ENCODE measurements at regions not wholly inside any gene's neighbourhood (a gene's known extent, or its start where the extent isn't known, plus 50 kb on each side); places are given as distances from the start of the nearest gene placed in this dataset.
"Not testable (repeated sequence)": the region's sequence is repeated elsewhere in the genome, so short reads cannot be mapped to it uniquely, and the experiment has no call there.

GRCh38 chr12:92385296-92385695, 239.7 kb upstream of the BTG1 start:
- DNase-seq, result no peak

- no peak for DNase-seq
These were observed 238.9 kb upstream of the BTG1 start for GRCh38 chr12:92384571-92384970.

DNA sequence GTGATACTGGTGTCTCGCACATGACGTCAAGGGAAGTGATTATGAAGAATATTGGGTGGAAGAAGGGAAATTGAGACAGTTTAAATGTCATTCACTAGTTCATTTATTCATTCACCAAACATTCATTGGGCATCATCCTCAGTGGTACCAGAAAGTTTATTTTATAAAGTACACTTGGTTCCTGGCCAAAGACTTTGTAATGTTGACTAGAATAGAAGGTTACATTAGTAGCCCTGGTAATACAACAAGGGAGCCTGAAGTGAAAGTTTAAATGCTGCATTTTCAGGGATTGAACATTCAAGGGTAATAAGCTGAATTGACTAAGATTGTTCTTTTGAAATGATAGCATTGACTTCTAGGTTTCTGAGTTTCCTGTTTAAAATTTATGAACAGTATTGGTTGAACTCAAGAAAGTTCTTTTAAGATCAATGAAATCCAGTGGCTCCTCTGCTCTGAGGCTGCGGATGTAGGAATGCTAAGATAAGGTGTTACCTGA, 236.8 kb upstream of the BTG1 start:
- DNase-seq, result no peak

DNA sequence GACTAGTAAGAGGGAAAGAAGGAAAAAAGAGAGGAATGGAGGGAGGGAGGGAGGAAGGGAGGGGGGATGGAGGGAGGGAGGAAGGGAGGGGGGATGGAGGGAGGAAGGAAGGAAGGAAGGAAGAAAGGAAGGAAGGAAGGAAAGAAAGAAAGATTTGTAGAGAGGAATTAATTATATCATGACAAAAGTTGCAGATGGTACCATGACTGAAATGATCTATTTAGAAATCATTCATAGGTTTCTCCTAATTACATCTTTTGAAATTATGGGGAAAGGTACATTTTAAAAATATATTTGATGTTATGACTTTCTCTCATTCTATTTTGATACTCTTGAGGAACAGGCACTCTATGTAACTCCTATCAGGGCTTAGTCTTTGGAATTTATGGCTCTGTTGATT, 236.2 kb upstream of the BTG1 start:
- DNase-seq, result no peak

DNA sequence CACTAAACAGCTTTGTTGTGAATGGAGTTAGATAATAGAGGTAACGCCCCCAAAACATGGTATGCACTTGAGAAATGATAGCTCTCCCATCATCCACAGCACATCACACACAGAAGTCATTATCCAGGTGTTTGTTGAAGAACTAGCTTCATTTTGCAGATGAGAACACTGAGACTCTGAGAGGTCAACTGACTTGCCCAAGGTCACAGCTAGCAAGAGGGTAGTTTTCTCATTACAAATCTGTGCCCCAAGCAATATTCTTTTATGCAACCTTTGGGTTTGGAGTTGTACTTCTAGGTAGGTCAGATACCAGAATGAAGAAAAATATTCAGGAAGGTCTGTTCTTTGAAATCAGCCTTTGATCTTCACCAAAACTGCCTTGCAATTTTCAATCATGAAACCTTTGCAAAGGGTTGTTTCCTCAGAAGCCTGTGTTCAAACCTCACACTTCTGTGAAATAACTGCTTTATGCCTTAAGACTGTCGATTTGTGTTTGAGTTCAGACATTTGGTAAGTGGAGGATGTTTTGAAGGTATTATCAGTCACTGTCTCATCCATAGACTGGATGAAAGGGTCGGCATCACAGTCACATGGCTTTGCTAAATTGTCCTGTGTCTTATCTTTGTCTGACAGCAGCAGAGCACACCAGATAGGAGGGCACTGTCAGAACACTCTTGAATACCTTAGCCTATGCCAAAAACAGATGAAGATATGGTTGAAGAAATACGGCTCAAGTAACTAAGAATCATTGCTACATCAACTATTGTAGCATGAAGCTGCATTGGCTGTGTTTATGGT, 233.2 kb upstream of the BTG1 start:
- no peak for DNase-seq

- not testable (repeated sequence) for DNase-seq
These were observed 229.9 kb upstream of the BTG1 start for GRCh38 chr12:92375504-92375903.

- DNase-seq, result no peak
These were observed 225.2 kb upstream of the BTG1 start for GRCh38 chr12:92370828-92371227.

- no peak for DNase-seq
These were observed 224.0 kb upstream of the BTG1 start for GRCh38 chr12:92369636-92370035.

DNA sequence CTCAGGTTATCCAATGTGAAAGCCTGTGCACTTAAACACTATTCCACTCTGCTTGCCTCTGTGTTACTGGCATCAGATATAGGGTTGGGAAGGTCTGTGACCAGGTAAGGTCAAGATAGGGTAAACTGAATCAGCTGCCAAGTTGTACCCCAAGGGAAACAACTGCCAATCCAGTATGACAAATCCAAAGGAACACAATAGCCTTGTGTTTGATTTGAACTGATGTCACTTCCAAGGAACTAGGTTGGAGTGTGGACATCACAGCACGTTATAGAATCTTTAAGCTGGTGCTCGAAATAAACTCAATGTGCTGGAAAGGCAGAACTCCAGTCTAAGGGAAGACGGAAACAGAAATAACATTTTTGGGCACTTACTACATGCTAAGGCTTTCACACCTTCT, 223.4 kb upstream of the BTG1 start:
- DNase-seq, result no peak

- DNase-seq, result no peak
These were observed 220.2 kb upstream of the BTG1 start for GRCh38 chr12:92365836-92366235.

DNA sequence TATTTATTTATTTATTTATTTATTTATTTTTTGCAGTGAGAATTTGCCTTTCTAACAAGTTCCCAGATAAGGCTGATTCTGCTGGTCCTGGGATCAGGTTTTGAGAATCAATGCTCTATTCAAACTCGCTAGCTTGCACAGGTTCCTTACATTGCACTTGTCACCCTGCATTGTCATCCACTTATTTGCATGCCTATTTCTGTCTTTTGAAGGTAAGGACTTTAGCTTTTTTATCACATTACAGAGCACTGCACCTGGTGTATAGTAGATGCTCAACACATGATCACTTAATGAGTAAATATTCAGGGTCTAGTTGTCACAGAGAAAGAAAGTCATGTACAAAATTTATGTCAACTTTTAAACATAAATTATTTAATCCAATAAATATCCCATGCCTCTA, 219.7 kb upstream of the BTG1 start:
- no peak for DNase-seq

DNA sequence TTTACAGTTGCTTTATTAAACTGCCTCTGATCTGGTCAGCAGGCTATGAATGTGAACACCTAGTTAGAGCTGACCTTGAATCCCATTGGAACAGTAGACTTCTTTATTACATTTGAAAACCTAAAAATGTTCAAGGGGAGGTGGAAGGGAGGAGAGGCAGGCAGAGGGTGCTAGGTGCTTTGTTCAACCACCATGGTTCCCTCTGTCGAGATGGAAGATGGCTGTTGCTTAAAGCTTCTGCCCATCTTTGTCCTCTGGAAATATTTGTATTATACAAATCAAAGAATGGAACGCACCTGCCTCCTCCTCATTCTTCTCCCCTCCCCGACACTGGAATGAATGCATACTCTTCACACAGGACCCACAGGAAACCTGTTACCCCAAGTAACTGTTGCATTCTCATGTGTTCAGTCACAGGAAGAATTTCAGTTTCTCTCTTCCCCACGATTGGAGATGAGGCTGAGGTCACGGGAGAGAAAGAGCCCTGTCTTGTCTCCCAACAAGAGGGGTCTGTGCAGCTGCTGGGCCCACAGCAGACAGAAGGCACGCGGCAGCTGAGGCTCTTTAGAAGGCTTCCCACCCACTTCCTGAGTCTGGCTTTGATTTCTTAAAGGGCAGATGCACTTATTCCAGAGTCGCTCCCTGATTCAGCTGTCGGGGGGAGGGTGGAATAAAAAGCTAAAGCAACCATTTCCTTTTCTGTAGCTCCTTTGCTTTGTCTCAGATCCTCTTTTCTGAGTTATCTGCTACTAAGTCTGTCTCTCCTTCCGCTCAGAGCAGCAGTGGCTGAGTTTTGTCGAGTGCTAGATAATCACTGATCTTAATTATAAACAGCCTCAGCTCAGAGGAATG, 217.9 kb upstream of the BTG1 start:
- DNase-seq, result peak; percentile 15

GRCh38 chr12:92362785-92363184, 217.1 kb upstream of the BTG1 start:
- no peak for DNase-seq

DNA sequence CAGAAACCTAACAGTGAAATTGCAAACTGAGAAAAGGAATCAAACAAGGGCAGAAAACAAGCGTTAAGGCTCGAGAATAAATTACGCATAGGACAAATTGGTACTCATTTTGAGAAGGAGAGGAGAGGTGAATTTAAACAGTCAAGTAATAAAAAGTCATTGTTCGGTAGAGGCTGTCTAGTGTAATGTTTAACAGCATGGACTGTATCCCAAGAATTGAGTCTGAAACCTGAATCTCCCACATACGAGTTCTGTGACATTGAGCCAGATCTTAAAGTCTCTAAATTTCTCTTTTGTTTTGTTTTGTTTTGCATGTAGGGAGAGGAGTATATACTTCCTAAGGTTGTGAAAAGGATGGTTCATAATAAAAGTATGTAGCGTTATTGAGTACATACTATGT, 216.5 kb upstream of the BTG1 start:
- DNase-seq, result no peak

GRCh38 chr12:92360543-92360942, 214.9 kb upstream of the BTG1 start:
- no peak for DNase-seq

GRCh38 chr12:92359581-92360209, 214.0 kb upstream of the BTG1 start:
- DNase-seq, result no peak

GRCh38 chr12:92357584-92358261, 212.1 kb upstream of the BTG1 start:
- DNase-seq, result no peak

GRCh38 chr12:92356425-92356824, 210.8 kb upstream of the BTG1 start:
- DNase-seq, result no peak

GRCh38 chr12:92349635-92350034, 204.0 kb upstream of the BTG1 start:
- DNase-seq, result no peak

- DNase-seq, result no peak
These were observed 196.9 kb upstream of the BTG1 start for GRCh38 chr12:92342574-92342973.

GRCh38 chr12:92341065-92341668, 195.5 kb upstream of the BTG1 start:
- no peak for DNase-seq

DNA sequence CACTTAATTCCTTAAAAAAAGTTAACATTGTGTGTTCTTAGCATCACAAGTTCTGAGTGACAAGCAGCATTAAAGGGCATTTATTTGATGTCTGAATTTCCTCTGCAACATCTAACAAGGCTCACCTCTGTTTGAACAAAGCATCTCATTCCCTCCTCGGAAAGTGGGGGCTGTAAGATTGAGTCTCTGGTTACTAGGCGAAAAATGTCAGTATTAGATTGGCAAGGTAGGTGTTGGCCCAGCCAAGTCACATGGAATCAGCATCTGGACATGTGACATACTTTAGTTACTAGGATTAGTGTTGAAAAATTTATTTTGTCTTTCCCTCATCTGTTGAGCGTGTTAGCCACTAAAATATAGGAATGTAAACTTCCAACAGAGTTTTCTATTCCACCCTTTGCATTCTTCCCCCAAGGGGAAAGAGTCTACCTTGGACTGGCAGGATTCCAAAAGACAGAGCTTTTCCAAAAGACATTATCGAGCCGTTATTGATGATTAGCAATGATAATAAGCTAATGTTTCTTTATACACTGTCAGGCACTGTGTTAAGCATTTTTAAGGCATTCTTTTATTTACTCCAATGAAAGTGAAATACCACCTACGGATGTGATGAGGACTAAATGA, 194.9 kb upstream of the BTG1 start:
- no peak for DNase-seq
